Erythroblast (primary cell): ENCODE measurements at regions not wholly inside any gene's neighbourhood (a gene's known extent, or its start where the extent isn't known, plus 50 kb on each side); places are given as distances from the start of the nearest gene placed in this dataset.

Experiments
- GATA1 ChIP-seq: IDR thresholded peaks from 2 replicates; pipeline ENCODE4 v1.6.1; 2011; ENCODE audit warnings: low read depth, mild to moderate bottlenecking, control low read depth, low read length, moderate library complexity
- POLR2A ChIP-seq: IDR thresholded peaks from 2 replicates; pipeline ENCODE4 v1.6.1; 2011; ENCODE audit warnings: mild to moderate bottlenecking, low read length

GRCh38 chr19:28169168-28169887, 1043.6 kb downstream of the UQCRFS1 start:
- TF ChIP-seq POLR2A (no peak), GATA1 (no peak)
